Keratinocyte (primary cell): ENCODE measurements at regions not wholly inside any gene's neighbourhood (a gene's known extent, or its start where the extent isn't known, plus 50 kb on each side); places are given as distances from the start of the nearest gene placed in this dataset.

Source experiments
- EZH2 ChIP-seq: IDR thresholded peaks from one replicate; pipeline ENCODE4 v1.6.1; 2012; ENCODE audit warnings: inconsistent platforms, mild to moderate bottlenecking, low read length, moderate library complexity
- TF ChIP-seq, protein P1 (sequence below), 3 experiments: IDR thresholded peaks in 1 of 3; conservative IDR thresholded peaks in 1 of 3; optimal IDR thresholded peaks in 1 of 3; 2 replicates in 2 of 3; 3 replicates in 1 of 3; pipeline versions ENCODE3 to v1.5.1; 2011; ENCODE audit warnings: low read length in 3 of 3, mild to moderate bottlenecking in 3 of 3, moderate library complexity in 2 of 3, control low read depth in 1 of 3, inconsistent platforms in 1 of 3; ENCODE audit not compliant: insufficient read depth in 2 of 3; ENCODE audit errors: extremely low read depth in 1 of 3

DNA sequence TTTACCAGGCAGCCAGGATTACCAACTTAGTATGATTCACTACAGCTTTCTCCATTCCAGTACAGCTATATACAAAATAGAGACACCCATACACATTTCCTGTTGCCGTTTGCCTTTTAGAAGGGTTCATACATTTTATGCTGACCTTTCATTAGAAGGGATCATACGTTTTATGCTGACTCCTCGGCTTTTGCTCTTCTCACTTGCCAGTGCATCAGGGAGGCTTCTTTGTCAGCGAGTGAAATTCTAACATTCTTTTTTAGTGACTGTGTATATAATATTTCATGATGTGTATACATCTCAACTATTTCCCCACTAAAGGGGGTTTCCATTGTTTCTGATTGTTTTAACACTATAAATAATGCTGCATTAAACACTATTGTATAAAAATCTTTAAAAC is 552.6 kb downstream of the TRIML1 start:
- no peak for TF ChIP-seq EZH2
- TF ChIP-seq, protein P1, sequence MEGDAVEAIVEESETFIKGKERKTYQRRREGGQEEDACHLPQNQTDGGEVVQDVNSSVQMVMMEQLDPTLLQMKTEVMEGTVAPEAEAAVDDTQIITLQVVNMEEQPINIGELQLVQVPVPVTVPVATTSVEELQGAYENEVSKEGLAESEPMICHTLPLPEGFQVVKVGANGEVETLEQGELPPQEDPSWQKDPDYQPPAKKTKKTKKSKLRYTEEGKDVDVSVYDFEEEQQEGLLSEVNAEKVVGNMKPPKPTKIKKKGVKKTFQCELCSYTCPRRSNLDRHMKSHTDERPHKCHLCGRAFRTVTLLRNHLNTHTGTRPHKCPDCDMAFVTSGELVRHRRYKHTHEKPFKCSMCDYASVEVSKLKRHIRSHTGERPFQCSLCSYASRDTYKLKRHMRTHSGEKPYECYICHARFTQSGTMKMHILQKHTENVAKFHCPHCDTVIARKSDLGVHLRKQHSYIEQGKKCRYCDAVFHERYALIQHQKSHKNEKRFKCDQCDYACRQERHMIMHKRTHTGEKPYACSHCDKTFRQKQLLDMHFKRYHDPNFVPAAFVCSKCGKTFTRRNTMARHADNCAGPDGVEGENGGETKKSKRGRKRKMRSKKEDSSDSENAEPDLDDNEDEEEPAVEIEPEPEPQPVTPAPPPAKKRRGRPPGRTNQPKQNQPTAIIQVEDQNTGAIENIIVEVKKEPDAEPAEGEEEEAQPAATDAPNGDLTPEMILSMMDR (optimal IDR thresholded peaks at IDR 0.05 in 1 of 3, IDR thresholded peaks at IDR 0.05 in 1 of 3, conservative IDR thresholded peaks at IDR 0.05 in 1 of 3; ENCODE audit: extremely low read depth in 1 of 3, insufficient read depth in 2 of 3, low read length in 3 of 3), result no peak
